Activated T-helper 1 cell treated with anti-CD3 and anti-CD28 coated beads, Interleukin-12 subunit alpha, Interleukin-12 subunit beta, Interleukin-2, Interleukin-4 antibody, amounts not matched to agents 30 ng/mL and 10 ng/mL and 1 ng/mL, durations not matched to agents 14 hours and 24 hours and 36 hours (primary cell): ENCODE measurements at regions not wholly inside any gene's neighbourhood (a gene's known extent, or its start where the extent isn't known, plus 50 kb on each side); places are given as distances from the start of the nearest gene placed in this dataset.

Experiments used
- DNase-seq: peaks from one replicate; pipeline ENCODE4 v3.0.0; 2021; ENCODE audit warnings: low spot score
- H3K27ac Mint-ChIP-seq: one replicate; pipeline ENCODE4 v1.8.0; 2021; ENCODE audit warnings: mild to moderate bottlenecking, mixed read lengths
- H3K27me3 Mint-ChIP-seq: one replicate; pipeline ENCODE4 v1.8.0; 2022; ENCODE audit warnings: mild to moderate bottlenecking, moderate library complexity, mixed read lengths; ENCODE audit not compliant: insufficient read depth
- H3K36me3 Mint-ChIP-seq: one replicate; pipeline ENCODE4 v1.8.0; 2021; ENCODE audit warnings: low read depth, mixed read lengths
- H3K4me1 Mint-ChIP-seq: one replicate; pipeline ENCODE4 v1.8.0; 2021; ENCODE audit warnings: low read depth, mixed read lengths
- H3K4me3 Mint-ChIP-seq: one replicate; pipeline ENCODE4 v1.8.0; 2021; ENCODE audit warnings: mild to moderate bottlenecking, moderate library complexity, mixed read lengths
- H3K9me3 Mint-ChIP-seq: one replicate; pipeline ENCODE4 v1.8.0; 2021; ENCODE audit warnings: mixed read lengths
- intact Hi-C: fragments of 100-400 bp; cut with micrococcal nuclease; formaldehyde crosslinking; loops from one replicate; pipeline ENCODE4 v1.15.1; 2024

GRCh38 chr5:39775797-39776365 lies 351.1 kb upstream of the DAB2 start:
- no peak overlapping the region for H3K27ac Mint-ChIP-seq
- intact Hi-C loops: no loop called here
- H3K27me3 Mint-ChIP-seq: no peaks in the 10 kb centered on the region
- no peaks in the 10 kb centered on the region for H3K4me1 Mint-ChIP-seq
- no peak overlapping the region for H3K4me3 Mint-ChIP-seq
- no peaks in the 10 kb centered on the region for H3K9me3 Mint-ChIP-seq
- no peak for DNase-seq
- H3K36me3 Mint-ChIP-seq: no peaks in the 10 kb centered on the region

- intact Hi-C loops: no loop called here
- no peak overlapping the region for H3K27ac Mint-ChIP-seq
- H3K9me3 Mint-ChIP-seq: no peaks in the 10 kb centered on the region
- no peaks in the 10 kb centered on the region for H3K4me1 Mint-ChIP-seq
- no peaks in the 10 kb centered on the region for H3K27me3 Mint-ChIP-seq
- no peaks in the 10 kb centered on the region for H3K36me3 Mint-ChIP-seq
- no peak for DNase-seq
- no peak overlapping the region for H3K4me3 Mint-ChIP-seq
Observed at GRCh38 chr5:39775086-39775796, 350.5 kb upstream of the DAB2 start.

GRCh38 chr5:39774605-39775004 lies 349.8 kb upstream of the DAB2 start:
- H3K27me3 Mint-ChIP-seq: no peaks in the 10 kb centered on the region
- H3K36me3 Mint-ChIP-seq: no peaks in the 10 kb centered on the region
- H3K4me1 Mint-ChIP-seq: no peaks in the 10 kb centered on the region
- no peak for DNase-seq
- intact Hi-C loops: no loop called here
- H3K27ac Mint-ChIP-seq: no peak overlapping the region
- H3K4me3 Mint-ChIP-seq: no peak overlapping the region
- H3K9me3 Mint-ChIP-seq: no peaks in the 10 kb centered on the region

- no peaks in the 10 kb centered on the region for H3K9me3 Mint-ChIP-seq
- intact Hi-C loops: no loop called here
- H3K36me3 Mint-ChIP-seq: no peaks in the 10 kb centered on the region
- no peaks in the 10 kb centered on the region for H3K27me3 Mint-ChIP-seq
- DNase-seq: no peak
- H3K27ac Mint-ChIP-seq: no peak overlapping the region
- no peak overlapping the region for H3K4me3 Mint-ChIP-seq
- no peaks in the 10 kb centered on the region for H3K4me1 Mint-ChIP-seq
Observed at GRCh38 chr5:39772307-39772706, 347.5 kb upstream of the DAB2 start.

- DNase-seq: no peak
- intact Hi-C loops: no loop called here
- H3K36me3 Mint-ChIP-seq: no peaks in the 10 kb centered on the region
- H3K27ac Mint-ChIP-seq: no peak overlapping the region
- no peaks in the 10 kb centered on the region for H3K27me3 Mint-ChIP-seq
- H3K4me3 Mint-ChIP-seq: no peak overlapping the region
- H3K4me1 Mint-ChIP-seq: no peaks in the 10 kb centered on the region
- no peaks in the 10 kb centered on the region for H3K9me3 Mint-ChIP-seq
Observed at GRCh38 chr5:39767916-39768315, 343.1 kb upstream of the DAB2 start.

- intact Hi-C loops: no loop called here
- Mint-ChIP-seq H3K36me3 (no peaks in the 10 kb centered on the region), H3K4me1 (no peaks in the 10 kb centered on the region), H3K27ac (no peak overlapping the region), H3K27me3 (no peaks in the 10 kb centered on the region), H3K4me3 (no peak overlapping the region), H3K9me3 (no peaks in the 10 kb centered on the region)
- DNase-seq: no peak
Observed at GRCh38 chr5:39765366-39765765, 340.6 kb upstream of the DAB2 start.

GRCh38 chr5:39762761-39763160 lies 338.0 kb upstream of the DAB2 start:
- intact Hi-C loops: no loop called here
- Mint-ChIP-seq H3K27me3 (no peaks in the 10 kb centered on the region), H3K9me3 (no peaks in the 10 kb centered on the region), H3K4me3 (no peak overlapping the region), H3K4me1 (no peaks in the 10 kb centered on the region), H3K27ac (no peak overlapping the region), H3K36me3 (no peaks in the 10 kb centered on the region)
- DNase-seq: no peak

GRCh38 chr5:39761199-39761950 lies 336.6 kb upstream of the DAB2 start:
- no peak for DNase-seq
- Mint-ChIP-seq H3K4me3 (no peak overlapping the region), H3K9me3 (no peaks in the 10 kb centered on the region), H3K4me1 (no peaks in the 10 kb centered on the region), H3K27ac (no peak overlapping the region), H3K27me3 (no peaks in the 10 kb centered on the region), H3K36me3 (no peaks in the 10 kb centered on the region)
- intact Hi-C loops: no loop called here

GRCh38 chr5:39760385-39761198 lies 335.8 kb upstream of the DAB2 start:
- intact Hi-C loops: no loop called here
- no peak overlapping the region for H3K27ac Mint-ChIP-seq
- H3K4me3 Mint-ChIP-seq: no peak overlapping the region
- H3K4me1 Mint-ChIP-seq: no peaks in the 10 kb centered on the region
- H3K9me3 Mint-ChIP-seq: no peaks in the 10 kb centered on the region
- H3K27me3 Mint-ChIP-seq: no peaks in the 10 kb centered on the region
- H3K36me3 Mint-ChIP-seq: no peaks in the 10 kb centered on the region
- no peak for DNase-seq

- intact Hi-C loops: no loop called here
- H3K27me3 Mint-ChIP-seq: no peaks in the 10 kb centered on the region
- H3K9me3 Mint-ChIP-seq: no peaks in the 10 kb centered on the region
- no peaks in the 10 kb centered on the region for H3K36me3 Mint-ChIP-seq
- no peaks in the 10 kb centered on the region for H3K4me1 Mint-ChIP-seq
- H3K27ac Mint-ChIP-seq: no peak overlapping the region
- DNase-seq: no peak
- H3K4me3 Mint-ChIP-seq: no peak overlapping the region
Observed at GRCh38 chr5:39759701-39760100, 334.9 kb upstream of the DAB2 start.

GRCh38 chr5:39758426-39758825 lies 333.6 kb upstream of the DAB2 start:
- Mint-ChIP-seq H3K9me3 (peaks cover 5% of the 10 kb centered on the region), H3K27me3 (no peaks in the 10 kb centered on the region), H3K4me1 (no peaks in the 10 kb centered on the region), H3K27ac (no peak overlapping the region), H3K4me3 (no peak overlapping the region), H3K36me3 (no peaks in the 10 kb centered on the region)
- DNase-seq: no peak
- intact Hi-C loops: no loop called here

GRCh38 chr5:39757131-39757530 lies 332.4 kb upstream of the DAB2 start:
- Mint-ChIP-seq H3K27me3 (no peaks in the 10 kb centered on the region), H3K9me3 (peaks cover 9% of the 10 kb centered on the region), H3K36me3 (no peaks in the 10 kb centered on the region), H3K27ac (no peak overlapping the region), H3K4me1 (no peaks in the 10 kb centered on the region), H3K4me3 (no peak overlapping the region)
- intact Hi-C loops: no loop called here
- no peak for DNase-seq

- H3K4me1 Mint-ChIP-seq: no peaks in the 10 kb centered on the region
- peaks cover 9% of the 10 kb centered on the region for H3K9me3 Mint-ChIP-seq
- no peak for DNase-seq
- intact Hi-C loops: no loop called here
- no peaks in the 10 kb centered on the region for H3K36me3 Mint-ChIP-seq
- H3K27me3 Mint-ChIP-seq: no peaks in the 10 kb centered on the region
- no peak overlapping the region for H3K27ac Mint-ChIP-seq
- no peak overlapping the region for H3K4me3 Mint-ChIP-seq
Observed at GRCh38 chr5:39755986-39756385, 331.2 kb upstream of the DAB2 start.
